GM19351 (cell line): ENCODE measurements at regions not wholly inside any gene's neighbourhood (a gene's known extent, or its start where the extent isn't known, plus 50 kb on each side); places are given as distances from the start of the nearest gene placed in this dataset.

Source experiments
- ATAC-seq: cut with Tn5 transposase; IDR thresholded peaks from one replicate; pipeline ENCODE4 v1.9.1; 2021; ENCODE audit warnings: mild to moderate bottlenecking, moderate library complexity; ENCODE audit not compliant: unreplicated experiment

GRCh38 chr14:40213701-40214100 is 781.5 kb upstream of the FBXO33 start:
- no peak for ATAC-seq

DNA sequence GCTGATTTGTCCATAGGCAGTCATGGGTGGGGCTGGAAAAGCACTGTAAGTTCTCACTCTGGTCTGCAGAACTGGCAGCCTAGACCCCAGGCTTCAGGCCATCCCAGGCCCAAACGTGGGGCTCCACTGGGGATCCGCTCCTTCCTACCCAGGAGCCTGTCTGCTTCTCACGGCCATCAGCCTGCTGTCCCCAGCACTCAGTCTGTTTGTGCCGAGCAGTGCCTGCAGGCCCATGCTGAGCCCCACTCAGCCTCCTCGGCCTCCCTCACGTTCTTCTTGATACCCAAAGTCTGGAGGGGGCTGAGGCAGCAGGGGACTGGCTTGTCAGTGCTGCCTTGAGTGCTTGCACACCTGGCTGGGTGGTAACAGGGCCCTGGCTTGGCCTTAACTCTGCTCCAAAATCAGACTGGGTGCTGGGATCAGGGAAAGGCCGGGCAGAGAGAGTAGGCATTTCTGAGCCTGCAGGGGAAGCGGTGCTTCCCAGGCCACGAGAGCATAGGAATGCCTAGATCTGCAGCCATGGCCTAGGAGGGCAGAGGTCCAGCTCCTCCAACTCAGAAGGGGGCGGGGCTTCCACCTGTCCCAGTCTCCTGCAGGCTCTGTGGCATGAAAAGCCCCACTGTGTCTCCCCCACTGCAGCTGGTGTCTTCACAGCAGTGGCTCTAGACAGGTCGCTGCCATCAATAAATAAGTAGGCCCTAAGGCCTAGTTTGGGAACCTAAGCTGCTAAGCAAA is 772.4 kb upstream of the FBXO33 start:
- ATAC-seq = no peak

DNA sequence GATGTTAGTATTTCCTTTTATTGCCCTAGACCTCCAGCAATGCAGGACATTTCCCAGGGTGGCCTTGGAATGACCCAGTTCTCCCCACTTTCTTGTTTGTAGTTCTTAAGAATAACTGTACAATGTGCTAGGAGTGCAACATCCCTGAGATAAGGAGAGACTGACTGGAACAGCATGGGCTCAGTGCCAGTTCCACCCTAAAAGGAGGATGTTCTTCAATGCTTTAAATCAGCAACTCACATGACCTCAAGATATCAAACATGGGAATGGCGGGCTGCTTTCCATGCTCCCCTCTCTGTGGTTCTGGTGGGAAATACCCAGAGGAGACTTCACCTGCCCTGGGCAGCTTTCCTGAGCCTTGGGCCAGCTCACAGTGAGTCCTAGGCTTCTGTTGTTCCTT is 766.9 kb upstream of the FBXO33 start:
- no peak for ATAC-seq

- ATAC-seq = no peak
These were observed 765.1 kb upstream of the FBXO33 start for GRCh38 chr14:40197344-40197743.

DNA sequence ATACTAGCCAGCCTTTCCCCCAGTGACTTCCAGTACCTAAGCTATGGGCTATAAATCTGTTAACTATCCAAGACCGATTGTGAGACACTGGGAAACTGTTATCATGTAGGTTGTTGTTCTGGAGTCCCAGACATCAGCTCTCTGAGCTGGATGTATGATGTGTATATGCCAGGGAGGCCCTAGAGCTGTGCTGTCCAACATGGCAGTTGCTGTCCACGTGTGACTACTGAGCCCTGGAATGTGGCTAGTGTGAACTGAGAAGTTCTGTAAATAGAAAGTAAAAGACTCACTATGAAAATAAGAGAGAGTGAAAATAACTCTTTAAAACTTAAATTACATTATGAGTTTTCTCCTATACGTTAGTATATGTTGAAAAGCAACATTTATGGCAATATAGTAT is 755.8 kb upstream of the FBXO33 start:
- ATAC-seq = no peak

DNA sequence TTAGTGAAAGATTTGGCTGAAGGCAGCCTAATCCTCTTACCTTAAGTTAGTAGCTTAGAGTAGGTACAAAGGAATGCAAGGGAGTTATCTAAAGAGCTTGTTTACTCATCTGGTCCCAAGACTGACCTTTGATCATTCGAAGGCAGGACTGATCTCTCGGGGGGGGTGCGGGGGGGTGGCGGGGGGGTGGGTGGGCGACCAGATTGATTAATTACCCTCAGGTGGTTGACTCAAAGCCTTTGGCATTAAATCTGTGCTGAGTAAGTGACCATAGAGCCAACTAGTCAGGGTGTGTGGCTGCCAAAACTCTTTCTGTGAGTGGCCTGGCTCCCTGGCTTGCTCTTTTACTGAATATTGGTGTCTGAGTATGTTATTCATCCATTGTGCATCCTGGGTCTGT is 731.9 kb upstream of the FBXO33 start:
- ATAC-seq = no peak

DNA sequence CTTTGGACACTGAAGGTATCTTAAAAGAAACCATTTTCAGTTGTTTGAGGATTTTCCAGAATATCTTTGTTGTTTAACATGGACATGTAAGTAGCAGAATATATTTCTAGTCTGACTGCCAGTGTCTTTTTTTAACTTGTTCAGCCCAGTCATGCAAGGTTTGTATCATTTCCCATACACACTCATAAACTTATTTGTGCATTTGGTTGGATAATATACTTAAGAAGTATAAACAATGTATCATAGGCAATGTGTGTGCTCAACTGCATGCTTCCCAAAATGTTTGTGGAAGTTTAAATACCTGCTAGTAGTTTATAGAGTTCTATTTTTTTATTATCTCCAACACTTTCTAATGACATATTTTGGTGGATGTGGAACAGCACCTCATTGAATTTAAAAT is 707.4 kb upstream of the FBXO33 start:
- no peak for ATAC-seq

GRCh38 chr14:40133463-40133862 is 701.2 kb upstream of the FBXO33 start:
- ATAC-seq = no peak

- no peak for ATAC-seq
These were observed 696.9 kb upstream of the FBXO33 start for GRCh38 chr14:40129159-40129558.

DNA sequence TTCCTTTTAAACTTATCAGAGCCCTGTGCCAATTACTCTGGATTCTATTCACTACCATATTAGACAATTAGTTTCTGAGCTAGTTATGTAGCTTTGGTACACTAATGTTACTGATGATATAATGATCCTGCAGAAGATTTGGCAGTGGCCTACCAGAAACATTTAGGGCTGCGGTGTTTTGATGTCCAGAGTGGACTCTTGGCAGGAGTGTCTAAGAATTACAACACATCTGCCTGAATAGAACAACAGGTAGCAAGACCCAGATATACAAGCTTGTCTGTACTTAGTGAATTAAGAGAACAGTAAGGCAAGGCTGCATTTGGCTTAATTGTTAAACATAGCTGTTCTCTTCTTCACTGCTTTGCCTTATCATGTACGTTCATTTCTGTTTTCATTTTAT is 691.6 kb upstream of the FBXO33 start:
- ATAC-seq = no peak

DNA sequence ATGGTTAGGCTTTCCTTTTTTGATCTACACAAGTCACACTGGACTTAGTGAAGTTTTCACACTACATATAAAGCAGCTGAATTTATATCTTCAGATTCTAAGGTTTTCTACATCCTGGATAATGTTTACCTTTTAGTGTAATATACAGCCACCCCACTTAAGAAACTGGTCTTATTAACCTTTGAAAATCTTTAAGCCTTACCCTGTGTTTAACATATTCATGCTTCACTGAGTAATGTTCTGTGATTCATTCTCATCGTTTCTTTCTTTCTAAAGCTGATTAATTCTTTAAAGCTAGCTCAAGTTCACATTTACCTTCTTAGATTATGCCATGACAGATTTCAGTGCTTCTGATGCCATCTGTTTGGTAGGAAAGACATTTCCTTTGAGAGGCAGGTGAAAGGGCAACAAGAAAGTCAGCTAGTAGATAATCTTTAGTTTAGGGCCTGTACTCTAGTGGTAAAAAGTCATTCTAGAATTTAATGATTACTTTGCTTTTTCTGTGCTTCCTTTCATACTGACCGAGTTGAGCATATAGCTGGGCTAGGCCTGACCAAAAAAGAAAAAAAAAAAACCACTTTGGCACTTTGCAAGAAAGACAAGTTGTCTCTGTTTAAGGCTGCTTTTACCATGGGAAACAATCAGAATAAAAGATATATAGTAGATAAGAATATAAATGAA is 690.9 kb upstream of the FBXO33 start:
- ATAC-seq = no peak

- ATAC-seq = no peak
These were observed 687.5 kb upstream of the FBXO33 start for GRCh38 chr14:40119765-40120164.

DNA sequence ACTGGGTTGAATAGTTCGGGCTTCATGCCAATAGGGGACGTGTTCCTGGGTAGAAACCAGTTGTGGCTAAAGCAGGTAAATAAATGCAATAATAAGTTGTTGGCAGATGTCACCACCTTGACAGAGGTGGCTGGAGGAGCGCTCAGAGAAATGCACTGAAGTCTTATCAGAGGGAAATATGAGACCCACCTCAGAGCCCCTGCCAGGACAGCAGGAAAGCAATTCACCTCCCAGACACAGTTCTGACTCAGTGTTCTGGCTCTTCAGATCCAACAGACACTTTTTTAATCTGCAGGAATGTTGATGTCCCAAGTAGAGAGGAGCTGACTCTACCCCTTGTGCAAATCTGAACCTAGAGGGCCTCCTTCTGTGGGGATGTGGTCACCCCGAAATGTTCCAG is 687.1 kb upstream of the FBXO33 start:
- no peak for ATAC-seq

DNA sequence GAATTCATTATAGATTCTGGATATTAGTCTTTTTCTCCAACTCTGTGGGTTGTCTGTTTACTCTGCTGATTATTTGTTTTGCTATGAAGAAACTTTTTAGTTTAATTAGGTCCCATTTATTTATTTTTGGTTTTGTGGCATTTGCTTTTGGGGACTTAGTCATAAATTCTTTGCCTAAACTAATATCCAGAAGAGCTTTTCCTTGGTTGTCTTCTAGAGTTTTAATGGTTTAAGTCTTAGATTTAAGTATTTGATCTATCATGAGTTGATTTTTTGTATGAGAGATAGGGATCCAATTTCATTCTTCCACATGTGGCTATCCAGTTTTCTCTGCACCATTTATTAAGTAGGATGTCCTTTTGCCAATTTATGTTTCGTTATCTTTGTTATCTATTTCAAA is 683.4 kb upstream of the FBXO33 start:
- no peak for ATAC-seq

DNA sequence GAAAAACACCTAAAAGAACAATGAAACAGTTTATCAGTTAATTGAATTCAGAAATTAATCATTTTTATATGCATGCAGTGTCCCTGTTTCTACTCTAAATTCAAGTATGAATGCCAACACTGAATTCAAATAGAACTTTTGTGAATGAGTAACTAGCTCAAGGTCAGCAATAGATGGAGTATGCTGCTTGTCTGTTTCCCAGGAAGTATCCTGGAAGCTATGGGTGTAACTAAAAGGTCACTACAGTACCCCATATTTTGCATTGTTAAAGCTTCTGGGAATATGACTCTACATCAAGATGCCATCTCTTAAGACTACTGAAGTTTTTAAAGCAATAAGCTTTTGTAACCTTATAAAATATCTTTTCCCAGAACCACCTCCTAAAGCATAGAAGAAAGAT is 681.4 kb upstream of the FBXO33 start:
- ATAC-seq = no peak

DNA sequence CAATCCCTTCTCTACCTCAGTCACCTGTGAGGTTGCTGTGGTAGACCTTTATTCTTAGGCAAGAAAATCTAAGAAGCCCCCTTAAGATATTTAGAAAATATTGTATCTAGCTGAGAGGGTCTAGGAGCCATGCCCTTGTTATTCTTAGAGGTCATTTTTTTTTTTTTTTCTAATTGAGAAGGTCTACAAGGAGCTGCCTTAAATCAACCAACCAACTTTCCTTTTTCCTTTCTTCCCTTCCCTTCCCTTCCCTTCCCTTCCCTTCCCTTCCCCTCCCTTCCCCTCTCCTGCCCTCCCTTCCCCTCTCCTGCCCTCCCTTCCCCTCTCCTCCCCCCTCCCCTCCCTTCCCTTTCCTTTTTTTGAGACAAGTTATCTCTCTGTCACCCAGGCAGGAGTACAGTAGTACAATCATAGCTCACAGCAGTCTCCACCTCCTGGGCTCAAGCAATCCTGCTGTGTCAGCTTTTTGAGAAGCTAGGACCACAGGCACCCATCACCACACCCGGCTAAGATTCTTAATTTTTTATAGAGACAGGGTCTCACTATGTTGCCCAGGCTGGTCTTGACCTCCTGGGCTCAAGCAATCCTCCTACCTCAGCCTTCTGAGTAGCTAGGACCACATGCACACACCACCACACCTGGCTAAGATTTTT is 668.4 kb upstream of the FBXO33 start:
- ATAC-seq = no peak

- no peak for ATAC-seq
These were observed 667.1 kb upstream of the FBXO33 start for GRCh38 chr14:40099316-40099715.

DNA sequence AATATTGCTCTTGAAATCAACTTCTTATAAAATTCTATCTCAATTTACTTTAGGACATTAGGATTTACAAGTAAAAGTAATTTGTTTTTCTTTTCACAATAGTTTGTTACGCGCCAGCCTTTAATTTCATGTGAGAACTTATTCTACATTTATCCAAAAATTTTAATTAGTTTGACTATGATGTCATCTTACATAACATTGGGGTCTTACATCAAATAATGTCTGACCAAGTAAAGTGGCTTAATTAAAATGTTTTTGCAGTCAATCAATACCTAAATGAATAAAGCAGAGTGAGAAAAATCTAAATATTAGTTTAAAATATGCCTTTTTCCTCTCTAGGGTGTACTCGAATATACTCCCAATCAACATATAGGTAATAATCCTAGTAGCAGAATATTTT is 666.2 kb upstream of the FBXO33 start:
- ATAC-seq = no peak

DNA sequence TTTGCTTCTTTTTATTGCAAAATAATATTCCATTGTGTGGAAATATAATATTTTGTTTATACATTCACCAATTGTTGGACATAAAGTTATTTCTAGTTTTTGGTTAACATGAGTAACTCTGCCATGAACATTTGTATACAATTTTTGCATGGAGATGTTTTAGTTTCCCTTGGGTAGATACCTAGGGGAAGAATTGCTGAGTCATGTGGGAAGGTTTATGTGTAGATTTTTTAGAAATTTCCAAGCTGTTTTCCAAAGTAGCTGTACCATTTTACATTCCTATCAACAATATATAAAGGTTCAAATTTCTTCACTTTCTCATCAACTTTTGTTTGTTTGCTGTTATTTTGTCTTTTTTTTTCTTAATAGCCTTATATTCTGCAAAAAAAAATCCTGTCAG is 664.7 kb upstream of the FBXO33 start:
- ATAC-seq = no peak

DNA sequence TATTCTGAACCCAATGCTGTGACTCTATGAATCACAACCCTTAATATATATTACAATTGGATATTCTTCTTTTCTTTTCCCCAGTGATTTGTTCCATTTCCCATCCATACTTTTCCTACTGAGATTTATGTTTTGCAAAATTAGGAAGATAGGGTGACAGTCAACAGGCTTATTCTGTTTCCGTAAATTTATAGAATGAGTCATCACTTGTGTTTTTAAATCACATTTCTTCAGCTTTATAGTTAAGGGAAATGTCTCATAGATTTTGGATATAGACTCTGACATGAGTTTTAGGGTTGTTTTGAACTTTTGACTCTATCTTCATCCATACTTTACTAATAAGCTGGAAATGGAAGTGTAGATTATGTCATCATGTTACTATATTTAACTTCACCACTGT is 661.6 kb upstream of the FBXO33 start:
- ATAC-seq = no peak

DNA sequence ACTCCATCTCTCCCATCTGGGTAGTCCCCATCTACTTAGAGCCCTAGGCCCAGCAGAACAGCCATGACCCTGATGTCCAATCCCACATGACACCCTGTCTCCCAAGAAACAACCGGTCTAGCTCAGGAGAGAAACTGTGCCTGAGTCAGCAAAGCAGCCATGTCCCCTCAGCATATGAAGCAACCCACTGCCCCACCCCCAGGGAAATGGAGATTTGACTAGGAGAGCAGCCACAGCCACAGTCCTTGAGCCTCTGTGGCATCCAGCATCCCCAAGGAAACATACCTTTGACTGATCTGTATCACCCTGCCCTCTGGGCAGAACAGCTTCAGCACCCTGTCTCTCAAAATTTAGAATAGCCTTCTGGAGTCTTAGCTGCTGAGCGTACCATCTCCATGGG is 641.9 kb upstream of the FBXO33 start:
- ATAC-seq = no peak

- no peak for ATAC-seq
These were observed 639.9 kb upstream of the FBXO33 start for GRCh38 chr14:40072175-40072574.
